HepG2 (cell line): ENCODE measurements at regions not wholly inside any gene's neighbourhood (a gene's known extent, or its start where the extent isn't known, plus 50 kb on each side); places are given as distances from the start of the nearest gene placed in this dataset.

Experiments used
- FOXP1 ChIP-seq, 2 experiments: fragments of 450-650 bp in 1 of 2; IDR thresholded peaks; 2 replicates each; pipeline ENCODE4 v1.6.1; 2017 to 2018; ENCODE audit warnings: antibody characterized with exemption in 1 of 2
- NCOA5 ChIP-seq: sonication (generic); formaldehyde crosslinking; IDR thresholded peaks from 2 replicates; pipeline ENCODE4 v1.4.0; 2020; ENCODE audit warnings: missing genetic modification reagents

GRCh38 chr17:12554251-12554650, 111.4 kb upstream of the MYOCD start:
- TF ChIP-seq NCOA5 (CRISPR knock-in tag) (no peak), FOXP1 (IDR thresholded peaks at IDR 0.05) (no peak), FOXP1 (CRISPR knock-in tag; IDR thresholded peaks at IDR 0.05) (no peak)
